Esophagus muscularis mucosa (tissue), 3 donors: ENCODE measurements at regions not wholly inside any gene's neighbourhood (a gene's known extent, or its start where the extent isn't known, plus 50 kb on each side); places are given as distances from the start of the nearest gene placed in this dataset.

Source experiments
- POLR2A ChIP-seq: fragments of 450-650 bp; IDR thresholded peaks from one replicate; pipeline ENCODE4 v1.6.1; 2017; ENCODE audit warnings: antibody characterized with exemption, moderate library complexity, mild to moderate bottlenecking, low read depth
- POLR2AphosphoS5 ChIP-seq, 2 donors: sonication (generic); formaldehyde crosslinking; IDR thresholded peaks; one replicate each; pipeline ENCODE4 v1.6.1; 2017; ENCODE audit warnings: antibody characterized with exemption in 2 of 2
- TF ChIP-seq, protein P1 (sequence below), 3 experiments: fragments of 200-600 bp in 2 of 3; fragments of 450-650 bp in 1 of 3; sonication (generic) in 2 of 3; IDR thresholded peaks; one replicate each; pipeline ENCODE4 v1.5.1; 2017 to 2019; ENCODE audit warnings: antibody characterized with exemption in 3 of 3, mild to moderate bottlenecking in 2 of 3, moderate library complexity in 1 of 3

DNA sequence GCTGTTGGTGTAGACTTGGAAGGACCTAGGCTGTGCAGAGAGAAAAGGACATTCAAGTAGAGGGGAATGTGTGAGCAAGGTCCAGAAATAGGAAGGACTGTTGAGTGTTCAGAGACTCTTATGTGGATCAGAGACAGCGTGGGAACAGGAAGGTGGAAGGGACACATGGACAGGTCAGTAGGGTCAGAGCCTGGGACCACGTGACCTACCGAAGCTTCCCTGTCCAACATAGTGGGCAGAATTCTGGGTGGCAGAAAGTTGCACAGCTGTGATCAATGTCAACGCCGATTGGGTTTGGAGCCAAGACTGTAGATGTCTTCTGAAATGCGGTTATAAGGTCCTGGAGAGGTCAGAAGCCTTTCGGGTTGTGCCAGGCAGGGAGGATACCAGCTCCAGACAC, 195.9 kb upstream of the MKI67 start:
- TF ChIP-seq, protein P1, sequence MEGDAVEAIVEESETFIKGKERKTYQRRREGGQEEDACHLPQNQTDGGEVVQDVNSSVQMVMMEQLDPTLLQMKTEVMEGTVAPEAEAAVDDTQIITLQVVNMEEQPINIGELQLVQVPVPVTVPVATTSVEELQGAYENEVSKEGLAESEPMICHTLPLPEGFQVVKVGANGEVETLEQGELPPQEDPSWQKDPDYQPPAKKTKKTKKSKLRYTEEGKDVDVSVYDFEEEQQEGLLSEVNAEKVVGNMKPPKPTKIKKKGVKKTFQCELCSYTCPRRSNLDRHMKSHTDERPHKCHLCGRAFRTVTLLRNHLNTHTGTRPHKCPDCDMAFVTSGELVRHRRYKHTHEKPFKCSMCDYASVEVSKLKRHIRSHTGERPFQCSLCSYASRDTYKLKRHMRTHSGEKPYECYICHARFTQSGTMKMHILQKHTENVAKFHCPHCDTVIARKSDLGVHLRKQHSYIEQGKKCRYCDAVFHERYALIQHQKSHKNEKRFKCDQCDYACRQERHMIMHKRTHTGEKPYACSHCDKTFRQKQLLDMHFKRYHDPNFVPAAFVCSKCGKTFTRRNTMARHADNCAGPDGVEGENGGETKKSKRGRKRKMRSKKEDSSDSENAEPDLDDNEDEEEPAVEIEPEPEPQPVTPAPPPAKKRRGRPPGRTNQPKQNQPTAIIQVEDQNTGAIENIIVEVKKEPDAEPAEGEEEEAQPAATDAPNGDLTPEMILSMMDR (IDR thresholded peaks at IDR 0.05) = no peak
- TF ChIP-seq POLR2A = no peak
- TF ChIP-seq POLR2AphosphoS5 (IDR thresholded peaks at IDR 0.05) = no peak
